Stomach (tissue), 8 donors: ENCODE measurements at regions not wholly inside any gene's neighbourhood (a gene's known extent, or its start where the extent isn't known, plus 50 kb on each side); places are given as distances from the start of the nearest gene placed in this dataset.

ENCODE experiments used
- DNase-seq, 2 donors: peaks; one replicate each; pipeline versions ENCODE4 v3.0.0 to v3.0.0-alpha.2; 2013 to 2019
- H3K27ac ChIP-seq, 5 donors: fragments of 200-600 bp in 4 of 5; sonication (generic) in 4 of 5; one replicate each; pipeline ENCODE4 v1.5.1; 2013 to 2019; ENCODE audit warnings: mild to moderate bottlenecking in 1 of 5, moderate library complexity in 1 of 5
- H3K27me3 ChIP-seq, 3 donors: fragments of 200-600 bp; sonication (generic); one replicate each; pipeline ENCODE4 v1.5.1; 2017 to 2019; ENCODE audit warnings: mixed run types in 1 of 3
- H3K36me3 ChIP-seq, 4 donors: fragments of 200-600 bp; sonication (generic); 1 replicate in 3 of 4; 2 replicates in 1 of 4; pipeline ENCODE4 v1.5.1; 2016 to 2019
- H3K4me1 ChIP-seq, 4 donors: fragments of 200-600 bp; sonication (generic); one replicate each; pipeline ENCODE4 v1.5.1; 2016 to 2019
- H3K4me3 ChIP-seq, 4 donors: fragments of 200-600 bp; sonication (generic) in 3 of 4; one replicate each; pipeline ENCODE4 v1.5.1; 2016 to 2019; ENCODE audit warnings: mild to moderate bottlenecking in 1 of 4
- H3K9me3 ChIP-seq, 4 donors: fragments of 200-600 bp; sonication (generic); one replicate each; pipeline ENCODE4 v1.5.1; 2016 to 2019
- CTCF ChIP-seq, 7 experiments: fragments of 450-650 bp in 4 of 7; fragments of 200-600 bp in 3 of 7; sonication (generic) in 3 of 7; IDR thresholded peaks; one replicate each; pipeline ENCODE4 v1.5.1; 2016 to 2019; ENCODE audit warnings: antibody characterized with exemption in 7 of 7, control low read depth in 2 of 7, mild to moderate bottlenecking in 1 of 7
- EP300 ChIP-seq: sonication (generic); formaldehyde crosslinking; IDR thresholded peaks from one replicate; pipeline ENCODE4 v1.6.1; 2017; ENCODE audit warnings: antibody characterized with exemption
- POLR2A ChIP-seq, 4 donors: fragments of 450-650 bp; IDR thresholded peaks; one replicate each; pipeline ENCODE4 v1.6.1; 2016; ENCODE audit warnings: antibody characterized with exemption in 4 of 4, control low read depth in 2 of 4, mild to moderate bottlenecking in 1 of 4, moderate library complexity in 1 of 4
- POLR2AphosphoS5 ChIP-seq, 3 donors: sonication (generic); formaldehyde crosslinking; IDR thresholded peaks; one replicate each; pipeline ENCODE4 v1.6.1; 2016; ENCODE audit warnings: antibody characterized with exemption in 3 of 3
- WGBS, 5 donors: extraction: QIAGEN DNeasy Blood & Tissue Kit in 3 of 5; methylation state at CpG; one replicate each; pipeline versions ENCODE4 v1.1.5 to v1.1.7; 2013 to 2018; 5-methylcytosine and 5-hydroxymethylcytosine counted together
- intact Hi-C: fragments of 100-400 bp; cut with DNase I; formaldehyde crosslinking; loops from one replicate; pipeline ENCODE4 v1.15.1; 2023; ENCODE audit warnings: low total_unique reads
- donor health status: healthy with polysubstance abuse.
- donor health status: Bipolar disorder and iron deficiency.
- donor health status: healthy.

GRCh38 chr10:44295644-44296241, 89.2 kb downstream of the CXCL12 start:
- H3K9me3 ChIP-seq: no peaks in the 10 kb centered on the region
- H3K4me3 ChIP-seq: no peak overlapping the region
- no peak for DNase-seq
- no peak for TF ChIP-seq POLR2AphosphoS5 (IDR thresholded peaks at IDR 0.05)
- no peak for TF ChIP-seq POLR2A (IDR thresholded peaks at IDR 0.05)
- TF ChIP-seq CTCF (IDR thresholded peaks at IDR 0.05): no peak
- no peak for TF ChIP-seq EP300
- H3K4me1 ChIP-seq: peaks cover 10 to 15% (median 12%) of the 10 kb centered on the region in 4 donors
- no peak overlapping the region for H3K27ac ChIP-seq
- intact Hi-C loops: no loop called here
- WGBS, 5 donors: 30 to 44% (median 40%) methylated on average over 3 of the region's 3 CpGs
- no peaks in the 10 kb centered on the region for H3K36me3 ChIP-seq
- H3K27me3 ChIP-seq: peaks cover 0 to 24% (median 14%) of the 10 kb centered on the region in 3 donors

- peaks cover 0 to 24% (median 14%) of the 10 kb centered on the region in 3 donors for H3K27me3 ChIP-seq
- intact Hi-C loops: no loop called here
- H3K4me3 ChIP-seq: no peak overlapping the region
- DNase-seq: no peak
- H3K36me3 ChIP-seq: no peaks in the 10 kb centered on the region
- H3K27ac ChIP-seq: peak overlapping the region in 4 of 5 donors; percentile 74 to 81 (median 78)
- TF ChIP-seq POLR2A (IDR thresholded peaks at IDR 0.05): no peak
- TF ChIP-seq EP300: no peak
- no peak for TF ChIP-seq POLR2AphosphoS5 (IDR thresholded peaks at IDR 0.05)
- no peak for TF ChIP-seq CTCF (IDR thresholded peaks at IDR 0.05)
- peaks cover 10 to 15% (median 12%) of the 10 kb centered on the region in 4 donors for H3K4me1 ChIP-seq
- H3K9me3 ChIP-seq: no peaks in the 10 kb centered on the region
- WGBS, 5 donors: 96 to 97% (median 96%) methylated on average over 9 of the region's 9 CpGs
Measured at GRCh38 chr10:44294726-44295412, 90.0 kb downstream of the CXCL12 start.

- peak in 1 of 2 donors; percentile 50 for DNase-seq
- Histone ChIP-seq H3K4me3 (no peak overlapping the region), H3K4me1 (peaks cover 10 to 15% (median 12%) of the 10 kb centered on the region in 4 donors), H3K9me3 (no peaks in the 10 kb centered on the region), H3K27ac (peak overlapping the region; percentile 7 to 81 (median 77)), H3K36me3 (no peaks in the 10 kb centered on the region), H3K27me3 (peaks cover 0 to 24% (median 14%) of the 10 kb centered on the region in 3 donors)
- intact Hi-C loops: no loop called here
- TF ChIP-seq POLR2A (IDR thresholded peaks at IDR 0.05) (no peak), POLR2AphosphoS5 (IDR thresholded peaks at IDR 0.05) (peak in 2 of 3 donors; percentile 33 to 36), EP300 (no peak)
- WGBS, 5 donors: 46 to 60% (median 56%) methylated on average over 7 of the region's 7 CpGs
Measured at GRCh38 chr10:44293842-44294241, 91.1 kb downstream of the CXCL12 start.

- Histone ChIP-seq H3K36me3 (no peaks in the 10 kb centered on the region), H3K27me3 (peaks cover 0 to 24% (median 14%) of the 10 kb centered on the region in 3 donors), H3K27ac (peak overlapping the region; percentile 7 to 81 (median 77)), H3K9me3 (no peaks in the 10 kb centered on the region), H3K4me3 (peak overlapping the region in 1 of 4 donors; percentile 11), H3K4me1 (peaks cover 10 to 15% (median 12%) of the 10 kb centered on the region in 4 donors)
- intact Hi-C loops: no loop called here
- 17 to 28% (median 21%) methylated on average over 23 to 26 of the region's 26 CpGs for WGBS, 5 donors
- no peak for DNase-seq
- TF ChIP-seq CTCF (IDR thresholded peaks at IDR 0.05) (no peak), POLR2AphosphoS5 (IDR thresholded peaks at IDR 0.05) (no peak), POLR2A (IDR thresholded peaks at IDR 0.05) (no peak), EP300 (no peak)
Measured at GRCh38 chr10:44293306-44293778, 91.6 kb downstream of the CXCL12 start.
